HG03135 (cell line): ENCODE measurements at regions not wholly inside any gene's neighbourhood (a gene's known extent, or its start where the extent isn't known, plus 50 kb on each side); places are given as distances from the start of the nearest gene placed in this dataset.

Source experiments
- ATAC-seq: cut with Tn5 transposase; IDR thresholded peaks from one replicate; pipeline ENCODE4 v1.9.1; 2021; ENCODE audit warnings: mild to moderate bottlenecking, moderate library complexity; ENCODE audit not compliant: unreplicated experiment

DNA sequence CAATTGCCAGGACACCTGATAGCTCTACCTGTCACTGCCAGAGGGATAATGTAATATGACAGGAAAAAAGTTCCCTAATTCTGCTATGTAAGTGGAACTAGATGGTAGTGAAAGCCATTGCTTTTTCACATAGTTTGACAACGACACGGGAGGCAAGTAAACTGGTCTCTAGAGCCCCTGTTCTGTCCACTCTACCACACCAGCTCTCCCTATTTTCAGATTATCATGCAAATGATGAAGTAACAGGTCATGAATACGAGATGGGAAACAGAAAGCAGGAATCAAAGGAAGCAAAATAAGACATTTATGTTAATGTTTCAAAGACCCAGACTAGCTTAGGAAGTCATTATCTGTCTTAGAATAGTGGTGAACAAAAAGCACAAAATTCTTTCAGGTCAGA, 56.2 kb downstream of the TAF11L14 start:
- no peak for ATAC-seq

DNA sequence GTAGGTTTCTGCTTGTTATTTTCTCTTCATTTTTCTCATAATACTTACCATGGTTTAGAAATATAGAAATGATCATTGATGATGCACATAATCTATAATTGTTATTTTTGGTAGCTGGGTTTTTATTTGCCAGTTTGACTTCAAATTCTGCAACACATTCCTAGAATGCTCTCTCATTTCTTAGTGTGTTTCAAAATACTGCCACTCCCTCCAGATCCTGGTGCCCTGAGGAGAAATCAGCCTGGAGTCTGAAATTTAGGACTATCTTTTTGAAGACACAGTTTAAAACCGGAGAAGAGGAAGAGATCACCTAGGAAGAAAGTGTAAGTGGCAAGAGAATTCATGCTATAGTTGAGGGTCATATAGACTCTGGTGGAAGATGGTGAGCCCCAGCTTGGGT, 57.5 kb downstream of the TAF11L14 start:
- no peak for ATAC-seq

DNA sequence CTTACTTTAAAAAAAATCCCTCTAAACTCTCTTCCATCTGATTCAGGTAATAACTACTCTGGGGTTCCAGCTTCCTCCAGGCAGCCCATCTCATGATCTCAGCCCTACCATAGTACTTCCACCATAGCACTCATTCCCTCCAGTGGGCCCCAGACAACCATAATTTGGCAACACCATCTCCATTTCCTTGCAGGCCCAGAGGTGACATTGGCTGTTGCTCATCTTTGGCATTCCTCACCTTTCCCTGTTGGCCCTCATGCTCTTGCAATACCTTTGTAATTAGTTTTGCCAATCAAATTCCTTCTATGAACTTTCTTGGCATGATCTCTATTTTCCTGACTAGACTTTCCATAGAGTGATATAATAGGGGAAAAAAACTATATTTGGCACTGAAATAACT, 60.1 kb downstream of the TAF11L14 start:
- ATAC-seq: no peak

DNA sequence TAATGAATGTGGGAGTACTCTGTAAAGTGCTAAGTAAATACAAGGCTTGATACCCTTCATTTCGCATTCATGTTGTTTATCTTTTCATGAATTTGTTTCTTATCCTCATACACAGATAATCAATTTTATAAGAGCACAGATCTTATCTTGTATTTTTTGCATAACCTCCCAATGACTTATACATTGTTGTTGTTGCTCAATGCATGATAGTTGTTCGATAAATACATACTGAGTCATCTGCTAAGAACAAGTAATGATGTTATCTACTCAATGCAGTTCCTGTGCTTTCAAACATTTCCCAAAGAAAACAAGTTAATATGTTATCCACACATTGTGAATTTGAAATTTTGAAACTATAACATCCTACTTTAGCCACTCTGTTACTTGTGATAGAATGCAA, 60.7 kb downstream of the TAF11L14 start:
- ATAC-seq: no peak

DNA sequence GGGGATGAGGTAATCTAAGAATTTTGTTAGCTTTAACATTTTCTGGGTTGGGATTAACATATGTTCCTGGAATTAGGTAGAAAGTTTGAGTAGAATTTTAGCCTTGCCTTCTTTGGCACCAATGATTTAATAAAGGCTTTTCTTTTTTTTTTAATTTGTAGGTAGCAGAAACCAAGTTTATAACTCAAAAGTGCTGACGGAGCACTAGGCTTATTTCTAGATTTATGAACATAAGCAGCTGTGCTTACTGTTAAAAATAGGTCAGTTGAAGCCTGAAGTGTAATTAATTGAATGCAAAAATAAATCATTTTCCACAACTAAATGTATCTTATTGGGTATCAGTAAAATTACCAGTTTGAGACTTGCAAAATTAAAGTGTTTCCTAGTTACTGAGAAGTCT, 62.4 kb downstream of the TAF11L14 start:
- no peak for ATAC-seq

DNA sequence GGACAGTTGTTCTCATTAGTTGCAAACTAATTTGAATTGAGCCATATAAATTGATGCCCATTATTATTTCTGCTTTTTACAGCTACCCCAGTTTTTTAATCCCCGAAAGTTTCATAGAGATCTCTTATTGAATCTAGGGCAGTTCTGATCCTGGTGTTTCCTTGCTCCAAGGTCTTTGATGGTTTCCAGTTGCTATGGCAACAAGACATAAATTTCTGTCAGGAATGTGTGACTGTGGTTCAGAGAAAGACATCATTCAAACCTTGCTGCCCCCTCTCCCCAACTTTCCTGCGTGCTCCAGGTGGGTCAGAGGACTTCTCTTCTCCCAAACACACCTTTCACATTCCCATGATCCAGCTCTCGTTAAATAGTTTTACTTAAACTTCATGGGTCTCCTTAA, 63.4 kb downstream of the TAF11L14 start:
- no peak for ATAC-seq

DNA sequence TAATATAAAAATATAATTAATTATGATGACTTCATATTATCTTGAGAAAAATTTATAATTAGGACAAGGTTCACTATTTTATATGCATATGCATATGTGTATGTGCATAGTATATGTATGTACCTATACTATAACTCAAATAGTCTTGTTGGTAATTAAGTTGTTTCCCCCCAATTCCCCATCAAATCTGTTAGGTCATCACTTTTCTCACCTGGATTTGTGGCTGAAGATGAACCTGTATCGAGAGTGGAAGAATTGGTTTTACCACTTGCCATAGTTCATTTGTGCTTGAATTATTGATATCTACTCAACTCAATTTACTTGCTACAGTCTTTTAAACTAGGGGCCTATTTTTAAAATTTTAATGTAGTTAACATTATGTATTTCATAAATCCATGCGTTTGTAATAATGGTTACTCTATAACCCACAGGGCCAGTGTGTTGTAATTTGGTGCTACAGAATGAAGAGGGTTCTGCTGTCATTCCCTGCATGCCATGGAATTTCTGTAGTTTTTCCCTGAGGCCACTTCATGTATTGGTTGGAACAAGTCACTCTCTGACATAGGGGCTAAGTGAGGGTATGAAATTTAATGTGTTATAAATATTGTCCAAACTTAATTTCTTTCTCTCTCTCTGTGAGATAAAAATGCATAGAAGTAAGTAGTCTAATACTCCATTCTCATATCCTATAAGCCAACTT, 74.9 kb downstream of the TAF11L14 start:
- ATAC-seq: no peak

DNA sequence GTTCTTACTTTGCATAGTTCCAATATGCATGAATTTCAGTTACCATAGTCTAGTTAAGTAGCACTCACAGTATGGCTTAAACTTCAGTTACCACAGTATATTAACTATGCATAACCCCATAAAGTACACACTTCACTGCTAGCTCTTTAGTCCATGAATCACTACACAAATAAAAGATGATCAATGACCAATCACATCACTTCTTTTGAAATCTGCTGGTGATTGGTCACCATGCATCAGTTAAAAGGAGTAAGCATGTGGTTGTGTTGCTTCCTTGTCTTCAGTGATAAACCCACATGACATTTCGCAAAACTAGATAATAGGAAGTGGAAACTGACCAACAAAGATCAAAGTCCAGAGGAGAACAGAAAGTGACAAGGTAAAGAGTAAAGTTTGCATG, 79.0 kb downstream of the TAF11L14 start:
- ATAC-seq: no peak

DNA sequence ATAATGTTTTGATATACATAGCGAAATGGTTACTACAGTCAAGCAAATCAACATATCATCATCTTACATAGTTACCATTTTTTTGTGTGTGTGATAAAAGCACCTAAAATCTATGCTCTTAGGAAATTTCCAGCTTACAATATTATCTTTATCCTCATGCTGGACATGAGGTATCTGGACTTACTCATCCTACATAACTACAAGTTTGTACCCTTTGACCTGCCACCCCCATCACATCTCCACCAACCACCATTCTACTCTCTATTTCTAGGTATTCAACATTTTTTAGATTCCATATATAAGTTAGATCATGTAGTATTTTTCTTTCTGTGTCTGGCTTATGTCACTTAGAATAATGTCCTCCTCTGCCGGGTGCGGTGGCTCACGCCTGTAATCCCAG, 79.9 kb downstream of the TAF11L14 start:
- ATAC-seq: no peak

DNA sequence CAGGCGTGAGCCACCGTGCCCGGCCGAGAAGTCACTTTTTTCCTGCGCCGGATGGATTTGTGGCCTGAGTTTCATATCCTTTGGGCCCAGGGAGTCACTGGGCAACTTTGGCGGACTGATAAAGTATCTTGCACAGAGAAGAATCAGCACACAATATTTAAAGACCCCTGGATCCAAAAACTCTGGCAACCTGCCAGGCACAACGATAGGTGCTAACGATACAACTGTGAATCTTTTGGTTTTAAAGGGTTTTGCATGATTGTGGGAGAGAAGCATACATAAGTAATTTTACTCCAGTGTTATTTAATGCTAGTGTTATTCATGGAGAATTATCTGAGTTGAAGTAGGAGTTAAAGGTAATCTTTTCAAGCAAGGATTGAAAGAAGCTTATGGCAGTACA, 85.3 kb downstream of the TAF11L14 start:
- ATAC-seq: no peak

DNA sequence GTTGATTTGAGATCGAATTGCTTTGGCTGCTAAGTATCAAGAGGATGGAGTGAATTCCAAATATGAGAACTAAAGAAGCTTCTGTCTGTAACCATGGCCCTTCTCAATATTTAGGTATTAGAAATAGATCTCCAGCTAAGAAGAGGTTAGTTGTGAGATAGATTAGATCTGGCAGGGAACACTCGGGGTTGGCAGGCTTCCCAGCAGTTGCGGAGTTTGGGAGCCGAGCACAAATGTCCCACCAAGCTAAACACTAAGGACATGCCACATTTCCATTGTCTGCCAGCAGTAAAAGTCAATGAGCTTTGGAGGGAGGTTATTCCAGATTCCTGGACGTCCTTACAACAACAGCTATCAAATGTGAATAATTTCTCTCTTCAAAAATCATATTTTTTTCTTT, 85.8 kb downstream of the TAF11L14 start:
- no peak for ATAC-seq

DNA sequence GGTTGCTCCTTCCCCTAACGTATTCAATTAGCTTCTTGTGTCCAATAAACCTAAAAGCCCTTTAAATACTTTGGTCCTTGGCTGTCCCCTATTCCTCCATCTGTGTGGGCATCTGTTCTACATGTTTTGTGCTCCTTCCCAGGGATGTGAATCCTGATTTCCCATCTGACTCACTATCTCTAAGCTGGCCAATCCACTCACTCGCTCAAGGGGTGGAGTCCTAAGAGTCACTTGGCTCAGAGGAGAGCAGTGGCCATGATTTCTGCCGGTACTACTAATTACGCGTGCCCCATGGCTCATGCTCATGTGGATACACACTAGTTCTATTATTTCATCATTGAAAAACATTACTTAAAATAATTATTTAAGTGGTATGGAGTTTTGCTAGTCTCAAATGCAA, 89.6 kb downstream of the TAF11L14 start:
- ATAC-seq: no peak

DNA sequence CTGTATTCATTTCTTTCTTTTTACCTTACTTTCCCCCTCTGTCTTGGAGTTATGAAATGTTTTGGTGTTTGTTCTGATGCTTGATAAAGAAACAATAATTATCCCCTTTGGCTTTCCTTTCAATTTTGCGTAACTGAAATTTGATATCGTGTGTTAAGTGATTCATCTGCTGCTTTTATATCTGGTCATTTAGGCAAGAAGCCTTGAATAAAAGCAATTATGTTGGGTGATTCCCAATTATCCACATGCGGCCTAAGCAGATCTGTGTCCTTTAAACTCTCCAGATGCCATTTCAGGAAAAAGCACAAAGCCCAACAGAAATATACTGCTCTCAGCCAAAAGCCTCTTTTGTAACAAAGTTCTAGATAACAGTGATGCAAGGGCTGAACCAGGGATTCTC, 92.8 kb downstream of the TAF11L14 start:
- ATAC-seq: no peak

DNA sequence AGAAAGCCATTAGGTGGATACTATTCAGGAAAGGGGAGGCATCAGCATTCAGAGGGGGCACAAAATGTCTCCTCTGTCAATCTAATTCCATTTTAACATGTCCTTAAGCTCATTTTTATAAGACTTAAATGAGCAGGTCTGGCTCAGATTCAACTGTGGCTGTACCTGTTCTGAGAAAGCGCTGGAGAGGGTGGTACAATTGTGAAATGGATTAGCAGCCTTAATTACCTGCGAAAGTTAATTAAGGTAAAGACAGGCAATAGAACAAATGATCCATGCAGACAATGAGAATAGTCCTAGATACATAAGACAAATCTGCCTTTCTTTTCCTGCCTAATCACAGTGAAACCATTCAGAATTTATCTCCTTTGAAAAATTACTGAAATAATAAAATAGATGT, 96.2 kb downstream of the TAF11L14 start:
- ATAC-seq: no peak

DNA sequence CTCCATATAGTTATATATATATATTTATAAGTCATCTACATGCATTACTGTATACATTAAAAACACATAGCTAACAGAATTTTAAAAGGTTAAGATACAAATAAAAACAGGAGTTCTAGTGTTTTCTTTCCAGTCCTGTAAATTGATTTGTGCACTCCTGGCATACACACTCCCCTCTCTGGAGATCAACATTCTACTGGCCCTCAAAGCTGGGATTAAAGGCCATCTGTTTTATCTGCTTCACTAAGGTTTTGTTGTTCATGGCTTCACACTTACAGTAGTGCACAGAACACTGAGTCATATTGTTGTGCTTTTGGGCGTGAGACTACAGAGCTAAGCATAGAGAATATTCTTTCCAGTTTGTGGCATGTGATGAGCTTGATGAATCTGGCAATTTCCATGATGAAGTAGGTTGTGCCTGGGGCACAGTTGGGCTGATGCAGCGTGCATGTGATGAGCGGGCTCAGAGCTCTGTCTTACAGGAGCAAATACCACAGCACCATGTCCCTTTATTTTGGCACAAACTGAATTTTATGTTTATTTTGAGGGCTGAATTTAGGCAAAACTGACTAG, 98.2 kb downstream of the TAF11L14 start:
- ATAC-seq: no peak

DNA sequence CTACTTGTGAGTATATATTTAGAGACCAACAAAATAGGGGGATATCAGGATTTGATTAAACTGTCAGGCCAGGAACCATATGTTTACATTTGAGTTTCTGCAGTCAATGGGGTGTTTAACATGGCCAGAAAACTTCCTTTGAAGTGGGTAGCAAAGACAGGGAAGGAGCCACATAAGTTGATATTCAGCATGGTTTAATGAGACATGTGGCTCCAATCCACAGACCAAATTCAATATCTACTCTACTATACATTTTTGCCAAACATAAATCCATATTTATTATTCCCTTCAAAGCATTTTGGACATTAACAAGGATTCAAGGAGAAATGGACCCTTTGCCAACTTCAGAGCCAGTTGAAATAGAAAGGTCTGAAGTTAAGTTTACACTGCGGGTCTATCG, 99.8 kb downstream of the TAF11L14 start:
- no peak for ATAC-seq

DNA sequence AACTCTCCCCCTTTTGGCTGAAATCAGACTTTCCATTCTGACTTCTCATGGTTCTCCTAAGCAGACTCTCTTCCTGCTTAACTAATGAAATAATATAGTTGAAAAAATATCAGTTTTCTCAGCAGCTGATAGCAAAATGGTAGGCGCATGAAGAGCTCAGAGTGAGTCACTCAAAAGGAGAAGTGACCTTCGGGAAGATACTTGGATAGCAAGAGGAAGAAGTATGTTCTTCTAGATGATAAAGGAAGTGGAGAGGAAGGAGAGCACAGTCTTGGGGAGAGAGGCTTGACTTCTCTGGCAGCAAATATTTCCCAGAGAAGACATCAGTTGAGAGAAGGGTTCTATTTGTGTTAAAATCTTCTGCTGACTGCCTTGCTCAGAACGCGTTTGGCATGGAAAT, 101.5 kb downstream of the TAF11L14 start:
- no peak for ATAC-seq

DNA sequence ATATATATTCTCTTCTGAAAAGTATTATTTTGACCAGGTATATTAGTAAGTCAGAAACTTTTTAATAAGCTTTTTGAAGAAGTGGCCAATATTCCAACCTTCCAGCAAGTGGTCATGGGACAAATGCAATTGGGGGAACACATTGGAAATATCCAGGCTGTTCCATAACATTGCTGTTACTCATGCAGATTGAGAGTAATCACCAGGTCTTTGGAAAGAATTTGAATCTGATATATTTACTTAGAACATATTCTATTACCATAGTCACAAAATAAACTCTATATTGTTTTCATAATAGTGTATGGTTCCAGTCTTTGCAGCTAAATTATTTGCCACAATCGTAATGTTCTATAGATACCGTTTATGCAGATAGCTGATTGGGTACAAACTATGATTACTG, 102.8 kb downstream of the TAF11L14 start:
- no peak for ATAC-seq

DNA sequence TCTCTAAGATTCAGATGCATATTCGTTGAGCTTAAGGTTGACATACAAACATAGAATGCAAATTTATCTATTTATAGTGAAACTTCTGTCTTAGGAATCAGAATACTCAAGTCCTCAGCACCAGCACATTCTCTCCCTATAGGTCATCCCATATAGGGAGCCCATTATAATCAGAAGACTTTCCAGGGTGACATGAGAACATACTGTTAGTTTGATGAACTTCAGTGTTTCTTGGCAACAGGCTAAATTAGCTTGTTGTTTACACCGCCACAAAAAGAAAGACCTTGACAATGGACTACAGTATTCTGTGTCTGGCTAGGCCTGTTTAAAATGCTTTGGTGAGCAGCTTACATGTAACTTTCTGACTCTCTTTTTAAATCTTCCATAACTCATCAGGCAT, 104.2 kb downstream of the TAF11L14 start:
- ATAC-seq: no peak

DNA sequence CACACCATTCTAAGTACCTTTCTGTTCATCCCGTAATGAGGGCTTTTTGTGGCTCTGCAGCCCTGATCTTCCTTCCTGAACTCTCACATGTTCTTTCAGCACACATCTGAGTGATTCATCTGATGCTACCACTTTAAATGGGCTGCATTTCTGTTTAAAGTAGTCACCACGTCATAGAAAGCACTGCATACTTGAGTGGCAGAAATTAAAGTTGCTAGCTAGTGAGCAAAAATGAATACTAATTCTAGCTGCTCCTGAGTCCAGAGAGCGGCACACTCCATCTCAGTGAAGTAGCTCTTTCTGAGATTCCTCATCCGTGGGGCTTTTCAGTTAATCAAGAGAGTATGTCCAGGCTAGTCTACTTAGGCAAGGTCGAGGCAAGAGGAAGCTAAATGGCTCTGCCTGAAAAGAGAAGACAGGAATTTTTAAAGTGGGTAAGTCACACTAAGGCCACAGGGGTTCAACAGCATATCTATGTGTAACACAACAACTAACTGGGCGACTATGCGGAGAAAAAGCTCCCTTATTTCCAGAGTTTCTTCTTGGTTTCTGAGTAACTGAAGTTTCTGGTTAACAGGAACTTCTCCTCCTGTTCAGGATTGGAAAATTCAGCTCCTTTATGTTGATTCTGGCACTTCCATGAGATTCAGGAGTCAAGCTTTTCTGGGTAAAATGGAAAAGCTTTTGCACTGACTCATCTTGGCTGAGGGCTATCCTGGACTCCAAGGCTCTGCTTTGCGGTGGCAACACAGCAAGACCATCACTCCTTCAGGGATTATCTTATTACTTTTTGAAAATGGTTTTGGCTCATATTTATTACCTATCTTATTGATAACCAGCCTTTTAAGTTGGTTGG, 109.5 kb downstream of the TAF11L14 start:
- ATAC-seq: no peak

DNA sequence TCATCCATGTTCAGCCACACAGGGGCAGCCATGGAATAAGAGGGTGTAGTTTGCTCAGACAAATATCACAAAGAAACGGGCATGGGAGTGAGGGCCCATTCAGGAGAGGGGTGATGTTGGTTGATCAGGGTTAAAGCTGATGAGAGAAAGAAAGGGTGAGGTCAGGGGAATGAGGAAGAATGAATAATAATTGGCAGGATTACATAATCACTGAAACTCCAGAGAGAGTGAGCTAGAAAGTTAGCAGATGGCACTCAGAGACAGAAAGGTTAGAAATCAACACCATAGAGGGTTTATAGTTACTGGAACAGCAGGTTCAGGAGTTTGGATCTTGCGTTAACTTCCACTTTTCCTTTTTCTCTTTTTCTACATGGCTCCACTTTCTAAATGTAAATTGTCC, 113.9 kb downstream of the TAF11L14 start:
- ATAC-seq: no peak

DNA sequence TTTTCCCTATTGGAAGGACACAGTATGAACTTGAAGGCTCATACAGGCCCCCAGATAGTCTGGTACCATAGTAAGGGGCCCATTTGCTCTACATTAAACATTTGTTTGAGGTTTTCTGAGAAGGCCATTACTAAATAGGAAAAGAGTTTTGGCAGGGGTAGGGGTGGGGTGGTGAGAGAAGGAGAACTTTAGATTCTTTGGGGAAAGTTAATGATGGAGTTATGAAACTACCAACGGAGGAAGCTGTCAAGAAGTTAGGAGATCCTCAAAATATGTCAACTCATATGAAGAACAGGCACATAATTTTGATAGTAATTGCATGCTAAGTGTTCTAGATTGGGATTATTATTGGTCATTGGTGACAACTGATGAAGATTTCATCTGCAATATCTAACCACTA, 114.7 kb downstream of the TAF11L14 start:
- ATAC-seq: no peak
